Heart left ventricle (tissue), 16 donors: ENCODE measurements at regions not wholly inside any gene's neighbourhood (a gene's known extent, or its start where the extent isn't known, plus 50 kb on each side); places are given as distances from the start of the nearest gene placed in this dataset.

Experiments
- ATAC-seq, 4 donors: fragments of 200-7000 bp; cut with Tn5 transposase; one replicate each; pipeline ENCODE4 v1.9.1; 2020 to 2022; ENCODE audit warnings: moderate library complexity in 4 of 4, mild to moderate bottlenecking in 3 of 4, moderate number of reproducible peaks in 1 of 4
- DNase-seq, 5 donors: peaks; one replicate each; pipeline ENCODE4 v3.0.0-alpha.2; 2020
- H3K27ac ChIP-seq, 12 donors: fragments of 200-600 bp; sonication (generic) in 4 of 12; one replicate each; pipeline versions ENCODE4 v1.5.0 to v1.8.0; 2016 to 2022; ENCODE audit warnings: mild to moderate bottlenecking in 2 of 12
- H3K27me3 ChIP-seq, 9 donors: fragments of 200-600 bp; sonication (generic) in 2 of 9; one replicate each; pipeline versions ENCODE4 v1.5.1 to v1.8.0; 2016 to 2022; ENCODE audit warnings: mild to moderate bottlenecking in 3 of 9
- H3K36me3 ChIP-seq, 9 donors: fragments of 200-600 bp; sonication (generic) in 2 of 9; one replicate each; pipeline versions ENCODE4 v1.5.0 to v1.8.0; 2018 to 2022; ENCODE audit warnings: mild to moderate bottlenecking in 2 of 9
- H3K4me1 ChIP-seq, 12 donors: fragments of 200-600 bp; sonication (generic) in 4 of 12; one replicate each; pipeline versions ENCODE4 v1.5.0 to v1.8.0; 2016 to 2022; ENCODE audit warnings: mild to moderate bottlenecking in 3 of 12
- H3K4me3 ChIP-seq, 12 donors: fragments of 200-600 bp; sonication (generic) in 4 of 12; one replicate each; pipeline versions ENCODE4 v1.5.0 to v1.8.0; 2017 to 2022; ENCODE audit warnings: mild to moderate bottlenecking in 9 of 12, moderate library complexity in 4 of 12
- H3K9me3 ChIP-seq, 12 donors: fragments of 200-600 bp; sonication (generic) in 4 of 12; one replicate each; pipeline versions ENCODE4 v1.5.0 to v1.8.0; 2016 to 2022; ENCODE audit warnings: mild to moderate bottlenecking in 1 of 12
- CTCF ChIP-seq, 12 donors: fragments of 200-600 bp; sonication (generic) in 4 of 12; IDR thresholded peaks; one replicate each; pipeline versions ENCODE4 v1.5.0 to v1.8.0; 2018 to 2022; ENCODE audit warnings: antibody characterized with exemption in 12 of 12, mild to moderate bottlenecking in 5 of 12
- POLR2A ChIP-seq, 2 donors: fragments of 450-650 bp; IDR thresholded peaks; one replicate each; pipeline ENCODE4 v1.6.1; 2017; ENCODE audit warnings: antibody characterized with exemption in 2 of 2, mild to moderate bottlenecking in 2 of 2, moderate library complexity in 2 of 2
- WGBS, 4 donors: extraction: QIAGEN DNeasy Blood & Tissue Kit in 2 of 4; methylation state at CpG; one replicate each; pipeline versions ENCODE4 v1.1.5 to v1.1.7; 2013 to 2018; 5-methylcytosine and 5-hydroxymethylcytosine counted together
- intact Hi-C, 10 donors: fragments of 100-400 bp; cut with DNase I; formaldehyde crosslinking; loops; one replicate each; pipeline versions ENCODE4 v1.11.1 to v1.14.2; 2022
- donor health status: ischemic (EF 13 %, LVEDD 7.1; RV severe dilation, severe dysfunction).
- donor health status: healthy with polysubstance abuse.
- donor health status: DM: no; HTN: yes; CAD: no.
- donor health status: DM: no; HTN: no; CAD: no.
- donor health status: ischemic (EF 25% LVEDD 6.9; RV normal size, moderate dysfunction).
- donor health status: ischemic (EF 25% LVEDD 5.7; RV mildly dilated, moderate dysfunction).
- donor health status: healthy.
- donor health status: DM: yes; HTN: yes; CAD: no.
- donor health status: ischemic (EF 35%, LVEDD 5.7; RV mildly dilated, moderate dysfunction).
- donor health status: nonischemic (EF 11% LVEDD 7.7; RV severe dilation, severe dysfunction).
- donor health status: DM: yes; HTN: yes; CAD: no.
- donor health status: PGD.
- donor health status: ischemic (EF 29% LVEDD 5.4; RV normal size, mild dysfunction).
- donor health status: nonischemic (EF 23%, LVEDD 6.1; RV moderate dilation, normal function).

DNA sequence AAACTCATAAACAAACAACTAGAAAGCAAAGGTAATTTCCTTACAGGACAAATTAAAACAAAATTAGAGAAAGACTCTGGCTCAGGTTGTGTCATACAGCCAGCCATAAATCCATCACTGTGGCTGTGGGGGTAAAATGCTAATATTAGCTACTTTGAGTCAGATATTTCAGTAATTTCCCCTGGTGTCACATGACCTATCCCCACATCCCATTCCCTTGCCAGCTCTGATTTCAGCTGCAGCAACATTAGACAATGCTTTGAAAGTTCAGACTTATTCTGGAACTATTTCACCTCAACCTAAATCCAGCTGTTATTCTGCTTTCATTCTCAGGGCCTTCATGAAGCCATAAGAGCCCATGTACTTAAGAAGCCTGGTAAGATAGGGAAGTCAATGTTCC lies 55.3 kb downstream of the RPL10L start:
- intact Hi-C loops, result no loop called here
- Histone ChIP-seq H3K9me3 (peaks cover 0 to 6% (median 0%) of the 10 kb centered on the region in 12 donors), H3K27me3 (no peaks in the 10 kb centered on the region), H3K27ac (no peak overlapping the region), H3K36me3 (no peaks in the 10 kb centered on the region), H3K4me3 (no peak overlapping the region), H3K4me1 (no peaks in the 10 kb centered on the region)
- DNase-seq, result no peak
- no peak for TF ChIP-seq CTCF (IDR thresholded peaks at IDR 0.05)
- TF ChIP-seq POLR2A (IDR thresholded peaks at IDR 0.05), result no peak
- ATAC-seq, result no peak

GRCh38 chr14:46582826-46583225 lies 68.8 kb downstream of the RPL10L start:
- Histone ChIP-seq H3K27me3 (no peaks in the 10 kb centered on the region), H3K27ac (no peak overlapping the region), H3K4me3 (no peak overlapping the region), H3K9me3 (no peaks in the 10 kb centered on the region), H3K4me1 (no peaks in the 10 kb centered on the region), H3K36me3 (no peaks in the 10 kb centered on the region)
- intact Hi-C loops, result no loop called here
- DNase-seq (no peak), ATAC-seq (no peak)
- TF ChIP-seq CTCF (IDR thresholded peaks at IDR 0.05) (no peak), POLR2A (IDR thresholded peaks at IDR 0.05) (no peak)
- 54 to 87% (median 74%) methylated on average over 1 of the region's 1 CpG for WGBS, 4 donors

DNA sequence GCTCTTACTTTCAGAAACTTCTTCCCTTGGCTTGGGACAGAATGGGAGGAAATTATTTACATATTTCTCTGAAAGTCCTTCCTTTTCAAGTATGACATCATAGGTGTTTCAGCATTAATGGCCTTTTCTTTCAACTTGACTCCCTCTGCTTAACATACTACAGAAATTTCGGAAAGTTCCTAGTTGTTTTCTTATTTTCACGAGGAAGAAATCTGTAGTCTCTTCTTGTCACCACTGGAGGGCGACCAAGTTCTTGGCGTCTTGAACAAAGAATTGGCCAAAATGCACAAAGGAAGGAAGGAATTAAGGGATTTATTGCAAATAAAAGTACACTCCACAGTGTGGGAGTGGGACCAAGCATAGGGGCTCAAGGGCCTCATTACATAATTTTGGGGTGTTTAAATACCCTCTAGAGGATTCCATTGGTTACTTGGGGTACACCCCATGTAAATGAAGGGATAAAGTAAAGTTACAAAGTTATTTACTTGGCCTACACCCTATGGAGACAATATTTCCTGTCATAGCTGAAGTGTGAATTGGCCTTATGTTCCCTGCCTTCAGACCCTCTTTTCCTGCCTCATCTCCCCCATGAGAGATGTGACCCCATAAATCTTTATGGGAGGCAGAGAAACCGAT lies 70.4 kb downstream of the RPL10L start:
- ATAC-seq (no peak), DNase-seq (no peak)
- WGBS, 4 donors, result 25 to 30% (median 28%) methylated on average over 5 of the region's 5 CpGs
- no peak overlapping the region for H3K4me3 ChIP-seq
- TF ChIP-seq POLR2A (IDR thresholded peaks at IDR 0.05), result no peak
- TF ChIP-seq CTCF (IDR thresholded peaks at IDR 0.05), result peak in 3 of 12 donors; percentile 9 to 33 (median 27)
- H3K9me3 ChIP-seq, result no peaks in the 10 kb centered on the region
- no peaks in the 10 kb centered on the region for H3K4me1 ChIP-seq
- no peak overlapping the region for H3K27ac ChIP-seq
- H3K36me3 ChIP-seq, result no peaks in the 10 kb centered on the region
- H3K27me3 ChIP-seq, result no peaks in the 10 kb centered on the region
- intact Hi-C loops, result no loop called here

GRCh38 chr14:46574978-46575375 lies 76.6 kb downstream of the RPL10L start:
- Histone ChIP-seq H3K36me3 (no peaks in the 10 kb centered on the region), H3K9me3 (peaks cover 0 to 4% (median 0%) of the 10 kb centered on the region in 12 donors), H3K27me3 (no peaks in the 10 kb centered on the region), H3K4me3 (no peak overlapping the region), H3K4me1 (no peaks in the 10 kb centered on the region), H3K27ac (no peak overlapping the region)
- 37 to 48% (median 40%) methylated on average over 2 of the region's 2 CpGs for WGBS, 4 donors
- DNase-seq, result no peak
- no peak for ATAC-seq
- TF ChIP-seq CTCF (IDR thresholded peaks at IDR 0.05) (no peak), POLR2A (IDR thresholded peaks at IDR 0.05) (no peak)
- intact Hi-C loops, result no loop called here
